Mesenchymal stem cell (in vitro differentiated cells and primary cell): ENCODE measurements at regions not wholly inside any gene's neighbourhood (a gene's known extent, or its start where the extent isn't known, plus 50 kb on each side); places are given as distances from the start of the nearest gene placed in this dataset.

Experiments used
- DNase-seq: peaks from one replicate; pipeline ENCODE4 v3.0.0-alpha.2; 2013
- H2AFZ ChIP-seq: one replicate; pipeline ENCODE4 v1.6.1; 2013; ENCODE audit warnings: low read depth, mild to moderate bottlenecking, control low read depth, inconsistent platforms, low read length, moderate library complexity
- H2AK5ac ChIP-seq: 2 replicates; pipeline ENCODE4 v1.6.1; 2013; ENCODE audit warnings: low read length, moderate library complexity, mild to moderate bottlenecking, inconsistent platforms; ENCODE audit not compliant: severe bottlenecking
- H2BK120ac ChIP-seq: one replicate; pipeline ENCODE4 v1.6.1; 2013; ENCODE audit warnings: low read depth, mild to moderate bottlenecking, inconsistent platforms, low read length, moderate library complexity
- H2BK12ac ChIP-seq, 2 experiments: one replicate each; pipeline ENCODE4 v1.6.1; 2013; ENCODE audit warnings: inconsistent platforms in 2 of 2, low read length in 2 of 2, mild to moderate bottlenecking in 2 of 2, moderate library complexity in 2 of 2, control low read depth in 1 of 2
- H2BK15ac ChIP-seq: one replicate; pipeline ENCODE4 v1.6.1; 2013; ENCODE audit warnings: mild to moderate bottlenecking, low read depth, inconsistent platforms; ENCODE audit not compliant: poor library complexity, severe bottlenecking
- H2BK5ac ChIP-seq: 2 replicates; pipeline ENCODE4 v1.6.1; 2013; ENCODE audit warnings: low read depth, mild to moderate bottlenecking, low read length, control low read depth, inconsistent platforms; ENCODE audit not compliant: poor library complexity, severe bottlenecking
- H3K14ac ChIP-seq, 2 experiments: one replicate each; pipeline ENCODE4 v1.6.1; 2013; ENCODE audit warnings: inconsistent platforms in 2 of 2, low read length in 2 of 2, control low read depth in 1 of 2, mild to moderate bottlenecking in 1 of 2, moderate library complexity in 1 of 2
- H3K18ac ChIP-seq, 2 experiments: one replicate each; pipeline ENCODE4 v1.6.1; 2013; ENCODE audit warnings: inconsistent platforms in 2 of 2, low read length in 2 of 2, control low read depth in 1 of 2, low read depth in 1 of 2, mild to moderate bottlenecking in 1 of 2
- H3K23ac ChIP-seq, 2 experiments: one replicate each; pipeline ENCODE4 v1.6.1; 2013; ENCODE audit warnings: inconsistent platforms in 2 of 2, low read length in 2 of 2, mild to moderate bottlenecking in 2 of 2, moderate library complexity in 2 of 2, control low read depth in 1 of 2
- H3K27ac ChIP-seq: 2 replicates; pipeline ENCODE4 v1.5.1; 2013; ENCODE audit warnings: mild to moderate bottlenecking, moderate library complexity, low read length, control low read depth, inconsistent platforms; ENCODE audit not compliant: poor library complexity, severe bottlenecking
- H3K27me3 ChIP-seq, 2 experiments: 2 replicates each; pipeline versions ENCODE4 v1.6.1 to v1.7.0; 2013; ENCODE audit warnings: low read length in 2 of 2, mild to moderate bottlenecking in 2 of 2, moderate library complexity in 2 of 2, control low read depth in 1 of 2, inconsistent platforms in 1 of 2; ENCODE audit not compliant: control insufficient read depth in 1 of 2, insufficient read depth in 1 of 2
- H3K36me3 ChIP-seq, 2 experiments: 2 replicates each; pipeline versions ENCODE4 v1.6.1 to v1.7.0; 2013; ENCODE audit warnings: low read length in 2 of 2, control low read depth in 1 of 2, inconsistent platforms in 1 of 2, low read depth in 1 of 2, mild to moderate bottlenecking in 1 of 2; ENCODE audit not compliant: insufficient read depth in 2 of 2, control insufficient read depth in 1 of 2
- H3K4ac ChIP-seq, 2 experiments: one replicate each; pipeline ENCODE4 v1.6.1; 2013; ENCODE audit warnings: inconsistent platforms in 2 of 2, low read length in 2 of 2, mild to moderate bottlenecking in 2 of 2, moderate library complexity in 2 of 2, control low read depth in 1 of 2, low read depth in 1 of 2
- H3K4me1 ChIP-seq: 2 replicates; pipeline ENCODE4 v1.6.1; 2013; ENCODE audit warnings: low read depth, low read length, control low read depth; ENCODE audit not compliant: control insufficient read depth, insufficient read depth
- H3K4me2 ChIP-seq: 2 replicates; pipeline ENCODE4 v1.6.1; 2013; ENCODE audit warnings: low read length, mild to moderate bottlenecking, inconsistent platforms; ENCODE audit not compliant: poor library complexity, severe bottlenecking
- H3K4me3 ChIP-seq, 2 experiments: 2 replicates each; pipeline versions ENCODE4 v1.5.1 to v1.7.0; 2013; ENCODE audit warnings: low read length in 2 of 2, mild to moderate bottlenecking in 2 of 2, control low read depth in 1 of 2, low read depth in 1 of 2; ENCODE audit not compliant: insufficient read depth in 1 of 2
- H3K79me1 ChIP-seq: replicated peaks from 2 replicates; pipeline ENCODE4 v1.6.1; 2013; ENCODE audit warnings: mild to moderate bottlenecking, control low read depth, low read length, inconsistent platforms; ENCODE audit not compliant: poor library complexity, severe bottlenecking
- H3K9ac ChIP-seq: 2 replicates; pipeline ENCODE4 v1.7.0; 2013; ENCODE audit warnings: mild to moderate bottlenecking, low read length, moderate library complexity
- H3K9me3 ChIP-seq: 2 replicates; pipeline ENCODE4 v1.7.0; 2013; ENCODE audit warnings: mild to moderate bottlenecking, low read length; ENCODE audit not compliant: control insufficient read depth
- H4K8ac ChIP-seq: one replicate; pipeline ENCODE4 v1.6.1; 2013; ENCODE audit warnings: inconsistent platforms, mild to moderate bottlenecking, low read length, moderate library complexity
- H4K91ac ChIP-seq: one replicate; pipeline ENCODE4 v1.6.1; 2013; ENCODE audit warnings: mild to moderate bottlenecking, low read length, inconsistent platforms
- WGBS: methylation state at CpG from one replicate; pipeline ENCODE4 v1.1.7; 2013; ENCODE audit warnings: mixed read lengths; 5-methylcytosine and 5-hydroxymethylcytosine counted together

DNA sequence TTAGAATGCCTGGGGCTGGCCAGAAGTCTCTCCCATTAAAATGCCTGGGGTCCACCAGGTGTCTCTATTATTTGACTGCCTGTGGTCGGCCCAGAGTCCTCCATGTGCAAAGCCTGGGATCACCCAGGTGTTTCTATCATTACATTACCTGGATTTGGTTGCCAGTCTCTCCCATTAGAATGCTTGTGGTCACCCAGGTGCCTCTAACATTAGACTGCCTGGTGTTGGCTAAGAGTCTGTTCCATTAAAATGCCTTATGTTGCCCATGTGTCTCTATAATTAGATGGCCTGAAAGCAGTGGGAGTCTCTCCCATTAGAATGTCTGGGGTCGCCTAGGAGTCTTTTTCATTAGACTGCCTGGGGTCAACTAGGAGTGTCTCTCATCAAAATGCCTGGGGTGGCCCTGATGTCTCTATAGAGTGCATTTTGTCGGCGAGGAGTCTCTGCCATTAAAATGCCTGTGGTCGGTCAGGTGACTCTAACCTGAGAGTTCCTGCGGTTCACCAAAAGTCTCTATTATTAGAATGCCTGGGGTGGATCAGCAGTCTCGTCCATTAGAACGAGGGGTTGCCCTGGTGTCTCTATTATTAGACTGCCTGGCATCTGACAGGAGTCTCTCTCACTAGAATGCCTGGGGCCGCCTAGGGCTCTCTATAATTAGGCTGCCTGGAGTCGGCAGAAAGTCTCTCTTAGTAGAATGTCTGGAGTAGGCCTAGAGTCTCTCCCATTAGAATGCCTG lies 1540.5 kb downstream of the UQCRFS1 start:
- no peak overlapping the region for H3K23ac ChIP-seq
- H2BK5ac ChIP-seq = no peak overlapping the region
- 71% methylated on average over 10 of the region's 10 CpGs for WGBS

GRCh38 chr19:27671876-27672275 lies 1541.1 kb downstream of the UQCRFS1 start:
- Histone ChIP-seq H3K18ac (no peak overlapping the region), H2AK5ac (no peak overlapping the region), H3K36me3 (no peaks in the 10 kb centered on the region), H3K79me1 (no peaks in the 10 kb centered on the region), H3K4me1 (no peaks in the 10 kb centered on the region), H4K91ac (no peak overlapping the region), H3K23ac (no peak overlapping the region), H2BK120ac (no peak overlapping the region), H4K8ac (no peak overlapping the region), H2BK12ac (no peak overlapping the region), H3K27ac (no peak overlapping the region), H2BK5ac (no peak overlapping the region), H3K4ac (no peak overlapping the region), H2AFZ (no peak overlapping the region), H3K4me2 (no peak overlapping the region), H3K9me3 (peaks cover 20% of the 10 kb centered on the region), H3K4me3 (no peak overlapping the region), H3K14ac (no peak overlapping the region), H3K27me3 (no peaks in the 10 kb centered on the region), H3K9ac (no peak overlapping the region), H2BK15ac (no peak overlapping the region)
- no peak for DNase-seq
- 47% methylated on average over 2 of the region's 2 CpGs for WGBS

More for the DNA sequence above, 1540.5 kb downstream of the UQCRFS1 start:
- H2BK15ac ChIP-seq = no peak overlapping the region
- no peaks in the 10 kb centered on the region for H3K4me1 ChIP-seq
- no peaks in the 10 kb centered on the region for H3K36me3 ChIP-seq
- H2BK12ac ChIP-seq = no peak overlapping the region
- H4K8ac ChIP-seq = no peak overlapping the region
- no peak for DNase-seq
- H2BK120ac ChIP-seq = no peak overlapping the region
- no peak overlapping the region for H3K27ac ChIP-seq
- H4K91ac ChIP-seq = no peak overlapping the region
- H3K4me3 ChIP-seq = no peak overlapping the region
- no peak overlapping the region for H3K4me2 ChIP-seq
- peaks cover 17% of the 10 kb centered on the region for H3K9me3 ChIP-seq
- H2AFZ ChIP-seq = no peak overlapping the region
- H3K79me1 ChIP-seq = no peaks in the 10 kb centered on the region
- no peak overlapping the region for H3K14ac ChIP-seq
- no peaks in the 10 kb centered on the region for H3K27me3 ChIP-seq
- no peak overlapping the region for H3K18ac ChIP-seq
- H3K9ac ChIP-seq = no peak overlapping the region
- H2AK5ac ChIP-seq = no peak overlapping the region
- H3K4ac ChIP-seq = no peak overlapping the region

GRCh38 chr19:27660428-27660827 lies 1552.5 kb downstream of the UQCRFS1 start:
- Histone ChIP-seq H3K14ac (no peak overlapping the region), H3K27me3 (no peaks in the 10 kb centered on the region), H3K9ac (no peak overlapping the region), H3K4me1 (no peaks in the 10 kb centered on the region), H3K23ac (no peak overlapping the region), H3K4me3 (no peak overlapping the region), H2BK120ac (no peak overlapping the region), H2BK5ac (no peak overlapping the region), H3K4ac (no peak overlapping the region), H4K91ac (no peak overlapping the region), H3K79me1 (no peaks in the 10 kb centered on the region), H2AK5ac (no peak overlapping the region), H3K9me3 (peaks cover 58% of the 10 kb centered on the region), H2AFZ (no peak overlapping the region), H2BK12ac (no peak overlapping the region), H2BK15ac (no peak overlapping the region), H3K18ac (no peak overlapping the region), H3K27ac (no peak overlapping the region), H3K4me2 (no peak overlapping the region), H4K8ac (no peak overlapping the region), H3K36me3 (no peaks in the 10 kb centered on the region)
- no peak for DNase-seq
- 34% methylated on average over 1 of the region's 1 CpG for WGBS

- Histone ChIP-seq H3K14ac (no peak overlapping the region), H2BK15ac (no peak overlapping the region), H4K8ac (no peak overlapping the region), H2AK5ac (no peak overlapping the region), H3K23ac (no peak overlapping the region), H3K36me3 (no peaks in the 10 kb centered on the region), H4K91ac (no peak overlapping the region), H2AFZ (no peak overlapping the region), H3K4me2 (no peak overlapping the region), H3K9me3 (peaks cover 38% of the 10 kb centered on the region), H3K4me3 (no peak overlapping the region), H3K4ac (no peak overlapping the region), H3K18ac (no peak overlapping the region), H2BK120ac (no peak overlapping the region), H2BK5ac (no peak overlapping the region), H3K9ac (no peak overlapping the region), H3K27me3 (no peaks in the 10 kb centered on the region), H3K4me1 (no peaks in the 10 kb centered on the region), H2BK12ac (no peak overlapping the region), H3K27ac (no peak overlapping the region), H3K79me1 (no peaks in the 10 kb centered on the region)
- DNase-seq = no peak
- WGBS = 81% methylated on average over 10 of the region's 10 CpGs
Observed at GRCh38 chr19:27657271-27658051, 1555.5 kb downstream of the UQCRFS1 start.
